ENCODE measurements at regions not wholly inside any gene's neighbourhood (a gene's known extent, or its start where the extent isn't known, plus 50 kb on each side); places are given as distances from the start of the nearest gene placed in this dataset.

- TF ChIP-seq, protein P1, sequence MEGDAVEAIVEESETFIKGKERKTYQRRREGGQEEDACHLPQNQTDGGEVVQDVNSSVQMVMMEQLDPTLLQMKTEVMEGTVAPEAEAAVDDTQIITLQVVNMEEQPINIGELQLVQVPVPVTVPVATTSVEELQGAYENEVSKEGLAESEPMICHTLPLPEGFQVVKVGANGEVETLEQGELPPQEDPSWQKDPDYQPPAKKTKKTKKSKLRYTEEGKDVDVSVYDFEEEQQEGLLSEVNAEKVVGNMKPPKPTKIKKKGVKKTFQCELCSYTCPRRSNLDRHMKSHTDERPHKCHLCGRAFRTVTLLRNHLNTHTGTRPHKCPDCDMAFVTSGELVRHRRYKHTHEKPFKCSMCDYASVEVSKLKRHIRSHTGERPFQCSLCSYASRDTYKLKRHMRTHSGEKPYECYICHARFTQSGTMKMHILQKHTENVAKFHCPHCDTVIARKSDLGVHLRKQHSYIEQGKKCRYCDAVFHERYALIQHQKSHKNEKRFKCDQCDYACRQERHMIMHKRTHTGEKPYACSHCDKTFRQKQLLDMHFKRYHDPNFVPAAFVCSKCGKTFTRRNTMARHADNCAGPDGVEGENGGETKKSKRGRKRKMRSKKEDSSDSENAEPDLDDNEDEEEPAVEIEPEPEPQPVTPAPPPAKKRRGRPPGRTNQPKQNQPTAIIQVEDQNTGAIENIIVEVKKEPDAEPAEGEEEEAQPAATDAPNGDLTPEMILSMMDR (IDR thresholded peaks at IDR 0.05) = no peak
- TF ChIP-seq ZFX (IDR thresholded peaks at IDR 0.05; ENCODE audit: borderline replicate concordance) = no peak
Observed at GRCh38 chr13:47747901-47748300, 253.2 kb downstream of the SUCLA2 start.

Measured in 22Rv1 (cell line).